ENCODE measurements at regions not wholly inside any gene's neighbourhood (a gene's known extent, or its start where the extent isn't known, plus 50 kb on each side); places are given as distances from the start of the nearest gene placed in this dataset.

DNA sequence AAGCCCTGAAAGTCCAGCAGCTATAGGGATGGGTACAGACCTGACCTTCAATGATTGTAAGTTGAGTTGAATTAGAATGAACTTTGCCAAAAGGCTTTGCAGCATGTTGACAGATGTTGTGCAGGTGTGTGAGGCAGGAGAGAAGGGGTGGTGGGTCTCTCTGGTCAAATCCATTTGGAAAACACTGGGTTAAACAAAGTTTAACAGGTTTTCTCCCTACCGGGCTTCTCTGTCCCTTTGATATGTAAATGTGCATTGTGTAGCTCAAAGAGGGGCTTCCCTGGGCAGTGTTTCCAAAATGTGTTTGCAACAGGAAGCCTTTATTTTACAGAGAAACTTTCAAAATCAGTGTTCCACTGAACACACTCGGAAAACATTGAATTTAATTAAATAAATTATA lies 72.1 kb upstream of the BRINP1 start:
- Histone ChIP-seq H3K27ac (ENCODE audit: extremely low read depth, low read depth, low read length) (no peak overlapping the region), H3K4me3 (ENCODE audit: low read depth, low read length) (no peak overlapping the region), H3K4me1 (ENCODE audit: control insufficient read depth, insufficient read depth, low read length) (no peaks in the 10 kb centered on the region), H3K36me3 (ENCODE audit: control insufficient read depth in 2 of 2, insufficient read depth in 1 of 2, low read length in 2 of 2) (no peaks in the 10 kb centered on the region), H3K9me3 (ENCODE audit: control insufficient read depth, insufficient read depth, low read depth, low read length) (no peaks in the 10 kb centered on the region)
- CTCF ChIA-PET, result no interaction called here
- POLR2A ChIA-PET, result no interaction called here
- TF ChIP-seq ZNF561 (tag by site-specific recombination; IDR thresholded peaks at IDR 0.05; ENCODE audit: borderline replicate concordance), result no peak
- TF ChIP-seq HOXD13 (CRISPR knock-in tag; IDR thresholded peaks at IDR 0.05; ENCODE audit: borderline replicate concordance), result no peak
- no peak for TF ChIP-seq ZNF16 (tag by site-specific recombination; IDR thresholded peaks at IDR 0.05; ENCODE audit: low read depth)
- TF ChIP-seq ZNF2 (tag by site-specific recombination; IDR thresholded peaks at IDR 0.05), result no peak
- TF ChIP-seq ZNF843 (tag by site-specific recombination; IDR thresholded peaks at IDR 0.05), result no peak
- TF ChIP-seq, protein P1, sequence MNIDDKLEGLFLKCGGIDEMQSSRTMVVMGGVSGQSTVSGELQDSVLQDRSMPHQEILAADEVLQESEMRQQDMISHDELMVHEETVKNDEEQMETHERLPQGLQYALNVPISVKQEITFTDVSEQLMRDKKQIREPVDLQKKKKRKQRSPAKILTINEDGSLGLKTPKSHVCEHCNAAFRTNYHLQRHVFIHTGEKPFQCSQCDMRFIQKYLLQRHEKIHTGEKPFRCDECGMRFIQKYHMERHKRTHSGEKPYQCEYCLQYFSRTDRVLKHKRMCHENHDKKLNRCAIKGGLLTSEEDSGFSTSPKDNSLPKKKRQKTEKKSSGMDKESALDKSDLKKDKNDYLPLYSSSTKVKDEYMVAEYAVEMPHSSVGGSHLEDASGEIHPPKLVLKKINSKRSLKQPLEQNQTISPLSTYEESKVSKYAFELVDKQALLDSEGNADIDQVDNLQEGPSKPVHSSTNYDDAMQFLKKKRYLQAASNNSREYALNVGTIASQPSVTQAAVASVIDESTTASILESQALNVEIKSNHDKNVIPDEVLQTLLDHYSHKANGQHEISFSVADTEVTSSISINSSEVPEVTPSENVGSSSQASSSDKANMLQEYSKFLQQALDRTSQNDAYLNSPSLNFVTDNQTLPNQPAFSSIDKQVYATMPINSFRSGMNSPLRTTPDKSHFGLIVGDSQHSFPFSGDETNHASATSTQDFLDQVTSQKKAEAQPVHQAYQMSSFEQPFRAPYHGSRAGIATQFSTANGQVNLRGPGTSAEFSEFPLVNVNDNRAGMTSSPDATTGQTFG (tag by site-specific recombination; IDR thresholded peaks at IDR 0.05; ENCODE audit: borderline replicate concordance), result no peak
- TF ChIP-seq ZNF626 (tag by site-specific recombination; IDR thresholded peaks at IDR 0.05), result no peak
- TF ChIP-seq MZF1 (tag by site-specific recombination; IDR thresholded peaks at IDR 0.05; ENCODE audit: borderline replicate concordance), result no peak
- TF ChIP-seq, protein P2, sequence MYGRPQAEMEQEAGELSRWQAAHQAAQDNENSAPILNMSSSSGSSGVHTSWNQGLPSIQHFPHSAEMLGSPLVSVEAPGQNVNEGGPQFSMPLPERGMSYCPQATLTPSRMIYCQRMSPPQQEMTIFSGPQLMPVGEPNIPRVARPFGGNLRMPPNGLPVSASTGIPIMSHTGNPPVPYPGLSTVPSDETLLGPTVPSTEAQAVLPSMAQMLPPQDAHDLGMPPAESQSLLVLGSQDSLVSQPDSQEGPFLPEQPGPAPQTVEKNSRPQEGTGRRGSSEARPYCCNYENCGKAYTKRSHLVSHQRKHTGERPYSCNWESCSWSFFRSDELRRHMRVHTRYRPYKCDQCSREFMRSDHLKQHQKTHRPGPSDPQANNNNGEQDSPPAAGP (tag by site-specific recombination; IDR thresholded peaks at IDR 0.05), result no peak
- no peak for TF ChIP-seq KLF7 (tag by site-specific recombination; IDR thresholded peaks at IDR 0.05; ENCODE audit: borderline replicate concordance)
- TF ChIP-seq, protein P3, sequence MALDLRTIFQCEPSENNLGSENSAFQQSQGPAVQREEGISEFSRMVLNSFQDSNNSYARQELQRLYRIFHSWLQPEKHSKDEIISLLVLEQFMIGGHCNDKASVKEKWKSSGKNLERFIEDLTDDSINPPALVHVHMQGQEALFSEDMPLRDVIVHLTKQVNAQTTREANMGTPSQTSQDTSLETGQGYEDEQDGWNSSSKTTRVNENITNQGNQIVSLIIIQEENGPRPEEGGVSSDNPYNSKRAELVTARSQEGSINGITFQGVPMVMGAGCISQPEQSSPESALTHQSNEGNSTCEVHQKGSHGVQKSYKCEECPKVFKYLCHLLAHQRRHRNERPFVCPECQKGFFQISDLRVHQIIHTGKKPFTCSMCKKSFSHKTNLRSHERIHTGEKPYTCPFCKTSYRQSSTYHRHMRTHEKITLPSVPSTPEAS (tag by site-specific recombination; IDR thresholded peaks at IDR 0.05), result no peak
- no peak for TF ChIP-seq ZNF391 (tag by site-specific recombination; IDR thresholded peaks at IDR 0.05; ENCODE audit: borderline replicate concordance, low read depth)

DNA sequence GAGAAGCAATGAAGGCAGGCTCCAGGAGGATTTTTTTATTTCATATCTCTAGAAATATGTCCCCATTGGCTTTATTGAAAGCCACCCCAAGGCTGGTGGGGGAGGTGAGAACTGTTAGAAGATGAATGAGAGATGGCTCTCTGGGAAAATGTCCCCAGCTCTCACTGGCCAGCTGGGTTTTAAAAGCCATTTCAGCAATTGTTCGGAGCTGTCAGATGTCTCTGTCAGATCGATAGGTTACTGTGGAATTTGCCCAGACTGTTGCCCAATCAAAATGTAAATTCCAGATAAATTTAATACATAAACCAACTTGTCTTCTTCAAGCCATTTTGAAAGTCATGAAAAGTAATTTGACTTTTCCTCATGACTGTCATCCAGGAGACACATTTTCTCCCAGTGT lies 67.0 kb upstream of the BRINP1 start:
- Histone ChIP-seq H3K9me3 (ENCODE audit: control insufficient read depth, insufficient read depth, low read depth, low read length) (no peaks in the 10 kb centered on the region), H3K4me3 (ENCODE audit: low read depth, low read length) (no peak overlapping the region), H3K4me1 (ENCODE audit: control insufficient read depth, insufficient read depth, low read length) (no peaks in the 10 kb centered on the region), H3K36me3 (ENCODE audit: control insufficient read depth in 2 of 2, insufficient read depth in 1 of 2, low read length in 2 of 2) (no peaks in the 10 kb centered on the region), H3K27ac (ENCODE audit: extremely low read depth, low read depth, low read length) (no peak overlapping the region)
- CTCF ChIA-PET, result no interaction called here
- TF ChIP-seq ZNF175 (tag by site-specific recombination; IDR thresholded peaks at IDR 0.05) (no peak), ZNF596 (tag by site-specific recombination; IDR thresholded peaks at IDR 0.05) (no peak), ZBTB48 (tag by site-specific recombination; IDR thresholded peaks at IDR 0.05) (no peak), ZNF23 (tag by site-specific recombination; IDR thresholded peaks at IDR 0.05; ENCODE audit: borderline replicate concordance) (no peak), ZFP41 (tag by site-specific recombination; IDR thresholded peaks at IDR 0.05; ENCODE audit: borderline replicate concordance) (no peak), ZNF112 (tag by site-specific recombination; IDR thresholded peaks at IDR 0.05) (no peak)
- TF ChIP-seq, protein P2 (tag by site-specific recombination; IDR thresholded peaks at IDR 0.05), result no peak
- TF ChIP-seq, protein P4, sequence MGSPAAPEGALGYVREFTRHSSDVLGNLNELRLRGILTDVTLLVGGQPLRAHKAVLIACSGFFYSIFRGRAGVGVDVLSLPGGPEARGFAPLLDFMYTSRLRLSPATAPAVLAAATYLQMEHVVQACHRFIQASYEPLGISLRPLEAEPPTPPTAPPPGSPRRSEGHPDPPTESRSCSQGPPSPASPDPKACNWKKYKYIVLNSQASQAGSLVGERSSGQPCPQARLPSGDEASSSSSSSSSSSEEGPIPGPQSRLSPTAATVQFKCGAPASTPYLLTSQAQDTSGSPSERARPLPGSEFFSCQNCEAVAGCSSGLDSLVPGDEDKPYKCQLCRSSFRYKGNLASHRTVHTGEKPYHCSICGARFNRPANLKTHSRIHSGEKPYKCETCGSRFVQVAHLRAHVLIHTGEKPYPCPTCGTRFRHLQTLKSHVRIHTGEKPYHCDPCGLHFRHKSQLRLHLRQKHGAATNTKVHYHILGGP (tag by site-specific recombination; IDR thresholded peaks at IDR 0.05), result no peak
- POLR2A ChIA-PET, result no interaction called here

All from HEK293 (cell line).